C4-2B (cell line): ENCODE measurements at regions not wholly inside any gene's neighbourhood (a gene's known extent, or its start where the extent isn't known, plus 50 kb on each side); places are given as distances from the start of the nearest gene placed in this dataset.

Source experiments
- H3K27ac ChIP-seq: fragments of 450-650 bp; 2 replicates; pipeline ENCODE4 v1.5.1; 2017
- CTCF ChIP-seq: fragments of 450-650 bp; conservative IDR thresholded peaks from 2 replicates; pipeline ENCODE4 v1.5.1; 2017; ENCODE audit warnings: mild to moderate bottlenecking
- ZFX ChIP-seq: fragments of 450-650 bp; IDR thresholded peaks from 2 replicates; pipeline ENCODE4 v1.6.1; 2017

DNA sequence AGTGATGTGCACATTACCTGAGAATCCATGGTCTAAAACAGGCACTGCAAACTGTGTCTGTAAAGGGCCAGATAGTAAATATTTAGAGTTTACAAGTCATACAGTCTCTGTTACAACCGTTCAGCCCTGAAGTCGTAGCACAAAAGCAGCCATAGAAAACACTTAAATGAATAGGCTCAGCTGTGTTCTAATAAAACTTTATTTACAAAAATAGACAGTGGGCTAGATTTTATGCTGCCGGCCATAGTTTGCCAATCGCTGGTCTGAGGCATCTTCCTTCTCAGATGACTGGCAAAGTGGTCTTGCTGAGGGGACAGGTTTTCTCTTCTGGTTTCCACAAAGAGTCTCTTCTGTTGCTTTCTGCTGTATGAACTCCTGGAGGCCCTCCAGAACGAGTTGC, 121.7 kb downstream of the EMX2 start:
- no peak for TF ChIP-seq ZFX
- no peak for TF ChIP-seq CTCF
- H3K27ac ChIP-seq, result no peak overlapping the region

GRCh38 chr10:117666166-117666565, 123.6 kb downstream of the EMX2 start:
- TF ChIP-seq CTCF (no peak), ZFX (no peak)

DNA sequence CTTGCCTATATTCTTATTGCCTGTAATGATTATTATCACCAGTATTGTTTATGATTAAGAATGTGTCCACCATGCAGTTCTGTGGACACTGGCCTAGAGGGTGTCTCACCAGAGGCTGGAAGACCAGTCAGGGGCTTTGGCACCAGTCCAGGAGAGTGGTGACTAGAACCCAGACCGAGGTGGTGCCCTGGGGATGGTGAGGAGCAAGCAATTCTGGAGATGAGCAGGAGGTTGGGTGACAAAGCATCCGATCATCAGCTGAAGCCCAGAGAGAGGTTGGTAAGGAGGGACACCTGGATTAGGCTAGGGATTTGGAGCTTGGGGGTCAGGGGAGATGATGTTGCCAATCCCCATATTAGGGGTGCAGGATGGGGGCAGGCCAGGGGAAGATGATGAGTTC, 124.4 kb downstream of the EMX2 start:
- TF ChIP-seq ZFX (no peak), CTCF (no peak)
- H3K27ac ChIP-seq, result no peak overlapping the region

More at GRCh38 chr10:117666166-117666565, 123.6 kb downstream of the EMX2 start:
- H3K27ac ChIP-seq, result no peak overlapping the region

DNA sequence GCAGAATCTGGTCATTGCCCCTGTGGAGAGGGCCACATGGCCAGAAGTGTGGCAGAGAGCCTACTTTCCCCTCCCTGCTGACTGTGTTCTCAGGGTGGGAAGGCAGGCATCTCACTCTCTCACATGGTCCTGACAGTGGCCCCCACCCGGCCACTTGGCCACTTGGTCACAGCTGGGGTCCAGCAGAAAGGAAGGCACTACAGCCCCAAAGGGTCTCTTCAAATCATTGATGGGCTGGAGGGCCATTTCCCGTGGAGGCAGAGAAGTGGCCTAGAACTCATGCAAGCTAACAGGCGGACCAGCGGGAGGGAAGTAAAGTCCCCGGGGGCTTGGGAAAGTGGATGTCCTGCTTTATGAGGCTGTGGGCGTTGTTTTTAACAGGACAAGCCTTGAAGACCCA, 125.3 kb downstream of the EMX2 start:
- H3K27ac ChIP-seq, result no peak overlapping the region
- no peak for TF ChIP-seq ZFX
- TF ChIP-seq CTCF, result no peak

GRCh38 chr10:117668327-117669008, 125.9 kb downstream of the EMX2 start:
- TF ChIP-seq CTCF (no peak), ZFX (no peak)

GRCh38 chr10:117669122-117669521, 126.6 kb downstream of the EMX2 start:
- no peak overlapping the region for H3K27ac ChIP-seq
- no peak for TF ChIP-seq ZFX

More at GRCh38 chr10:117668327-117669008, 125.9 kb downstream of the EMX2 start:
- H3K27ac ChIP-seq, result no peak overlapping the region

DNA sequence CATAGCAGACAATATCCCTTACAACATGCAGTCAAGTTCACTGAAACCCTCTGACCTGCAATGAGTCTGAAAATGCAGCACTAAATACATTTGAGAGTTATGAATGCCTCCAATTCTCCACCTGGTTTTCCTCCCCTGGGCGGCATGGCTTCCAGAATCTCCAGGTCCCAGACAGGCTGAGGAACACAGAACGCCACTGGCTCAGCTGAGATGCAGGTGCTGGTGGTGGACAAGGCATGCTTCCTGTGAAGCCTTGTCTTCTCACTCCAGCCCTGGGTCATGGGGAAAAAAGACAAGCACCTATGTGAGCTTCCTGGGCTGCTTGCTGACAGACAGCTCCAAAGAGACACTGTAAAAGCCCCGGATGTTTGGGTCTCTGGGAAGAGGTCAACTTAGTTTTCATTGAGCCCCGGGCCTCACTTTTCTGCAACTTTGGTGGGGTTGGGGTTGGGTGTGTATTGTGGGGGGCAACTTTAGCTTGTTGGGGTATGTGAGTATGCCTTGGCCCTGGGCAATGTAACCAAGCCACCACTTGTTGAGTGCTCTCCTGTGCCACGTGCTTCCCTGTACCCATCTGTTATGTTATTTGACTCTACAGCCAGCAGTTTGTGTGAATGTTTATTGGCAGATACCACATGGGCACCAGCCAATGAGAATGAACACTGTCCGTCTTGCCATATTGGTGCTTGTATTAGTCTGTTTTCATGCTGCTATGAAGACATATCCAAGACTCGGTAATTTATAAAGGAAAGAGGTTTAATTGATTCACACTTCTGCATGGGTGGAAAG, 127.8 kb downstream of the EMX2 start:
- TF ChIP-seq CTCF (no peak), ZFX (no peak)
- H3K27ac ChIP-seq, result no peak overlapping the region
